NB4 (cell line): ENCODE measurements at regions not wholly inside any gene's neighbourhood (a gene's known extent, or its start where the extent isn't known, plus 50 kb on each side); places are given as distances from the start of the nearest gene placed in this dataset.

ENCODE experiments used
- CTCF ChIP-seq: IDR thresholded peaks from one replicate; pipeline ENCODE4 v1.5.1; 2012; ENCODE audit warnings: low read depth, low read length
- POLR2A ChIP-seq: IDR thresholded peaks from 2 replicates; pipeline ENCODE4 v1.6.1; 2011; ENCODE audit warnings: mild to moderate bottlenecking; ENCODE audit not compliant: insufficient read length; ENCODE audit errors: extremely low read depth

GRCh38 chrX:114127005-114127404 lies 456.9 kb upstream of the HTR2C start:
- no peak for TF ChIP-seq CTCF
- no peak for TF ChIP-seq POLR2A
